PC-3 (cell line): ENCODE measurements at regions not wholly inside any gene's neighbourhood (a gene's known extent, or its start where the extent isn't known, plus 50 kb on each side); places are given as distances from the start of the nearest gene placed in this dataset.

ENCODE experiments used
- ATAC-seq: fragments of 200-7000 bp; cut with Tn5 transposase; 2 replicates; pipeline ENCODE4 v1.9.1; 2020; ENCODE audit warnings: mild to moderate bottlenecking, moderate library complexity
- BruUV-seq: library from RNA; stranded (reverse); fragments of 400-500 nt; replicated peaks from 2 replicates; lab custom pipeline; 2021; lab: Mats Ljungman, UMichigan
- CTCF ChIA-PET: fragments of 300-600 bp; sonication (Branson Sonifier 250); formaldehyde crosslinking; loops from one replicate; lab custom pipeline; 2022; ENCODE audit warnings: antibody characterized with exemption; lab: Charles Lee
- POLR2A ChIA-PET: fragments of 300-600 bp; sonication (Branson Sonifier 250); formaldehyde crosslinking; loops from one replicate; lab custom pipeline; 2022; ENCODE audit warnings: antibody characterized with exemption; ENCODE audit not compliant: unreplicated experiment; lab: Charles Lee
- DNase-seq: peaks from one replicate; pipeline ENCODE4 v3.0.0-alpha.2; 2015
- H2AFZ ChIP-seq: fragments of 300-600 bp; sonication (generic); 2 replicates; pipeline ENCODE4 v1.6.0; 2016; ENCODE audit warnings: antibody characterized with exemption, low read length
- H3F3A ChIP-seq: fragments of 300-600 bp; sonication (generic); one replicate; pipeline ENCODE4 v1.6.0; 2017; ENCODE audit warnings: antibody characterized with exemption, low read length, control low read depth, mild to moderate bottlenecking; ENCODE audit not compliant: unreplicated experiment
- H3K27ac ChIP-seq: fragments of 300-600 bp; sonication (generic); 2 replicates; pipeline ENCODE4 v1.5.1; 2016; ENCODE audit warnings: mild to moderate bottlenecking, low read length
- H3K27me3 ChIP-seq: fragments of 300-600 bp; sonication (generic); 2 replicates; pipeline ENCODE4 v1.6.1; 2016; ENCODE audit warnings: low read length, mixed read lengths
- H3K36me3 ChIP-seq: fragments of 300-600 bp; sonication (generic); 2 replicates; pipeline ENCODE4 v1.6.1; 2016; ENCODE audit warnings: low read depth, mixed run types, low read length, mixed read lengths
- H3K4me1 ChIP-seq: fragments of 300-600 bp; sonication (generic); 2 replicates; pipeline ENCODE4 v1.5.1; 2016; ENCODE audit warnings: low read length; ENCODE audit not compliant: insufficient read depth
- H3K4me2 ChIP-seq: fragments of 300-600 bp; sonication (generic); 2 replicates; pipeline ENCODE4 v1.6.0; 2016; ENCODE audit warnings: low read length
- H3K4me3 ChIP-seq: fragments of 300-600 bp; sonication (generic); 2 replicates; pipeline ENCODE4 v1.5.1; 2016; ENCODE audit warnings: mild to moderate bottlenecking, low read length, mixed read lengths
- H3K79me2 ChIP-seq: fragments of 300-600 bp; sonication (generic); 2 replicates; pipeline ENCODE4 v1.6.1; 2017; ENCODE audit warnings: low read length, mixed read lengths
- H3K9ac ChIP-seq: fragments of 300-600 bp; sonication (generic); 2 replicates; pipeline ENCODE4 v1.6.0; 2016; ENCODE audit warnings: mild to moderate bottlenecking, low read length
- H3K9me2 ChIP-seq: fragments of 300-600 bp; sonication (generic); replicated peaks from 2 replicates; pipeline ENCODE4 v1.6.1; 2016; ENCODE audit warnings: mixed run types, low read length, mixed read lengths
- H3K9me3 ChIP-seq: fragments of 300-600 bp; sonication (generic); 2 replicates; pipeline ENCODE4 v1.6.1; 2016; ENCODE audit warnings: low read length, mixed read lengths
- H4K20me1 ChIP-seq: fragments of 300-600 bp; sonication (generic); 2 replicates; pipeline ENCODE4 v1.6.1; 2016; ENCODE audit warnings: low read length, mixed read lengths
- EZH2 ChIP-seq: fragments of 300-600 bp; sonication (generic); IDR thresholded peaks from one replicate; pipeline ENCODE4 v1.6.1; 2017; ENCODE audit warnings: antibody characterized with exemption, mild to moderate bottlenecking, low read length; ENCODE audit not compliant: unreplicated experiment
- EZH2phosphoT487 ChIP-seq: fragments of 300-600 bp; sonication (generic); IDR thresholded peaks from 2 replicates; pipeline ENCODE4 v1.6.1; 2018; ENCODE audit warnings: mild to moderate bottlenecking, antibody characterized with exemption, low read length, borderline replicate concordance
- intact Hi-C: fragments of 100-400 bp; cut with micrococcal nuclease; formaldehyde crosslinking; loops from 2 replicates; pipeline ENCODE4 v1.9.0; 2023
- TF ChIP-seq, protein P1 (sequence below): fragments of 300-600 bp; sonication (generic); conservative IDR thresholded peaks from 2 replicates; pipeline ENCODE4 v1.5.1; 2017; ENCODE audit warnings: antibody characterized with exemption, low read depth, mild to moderate bottlenecking, low read length

DNA sequence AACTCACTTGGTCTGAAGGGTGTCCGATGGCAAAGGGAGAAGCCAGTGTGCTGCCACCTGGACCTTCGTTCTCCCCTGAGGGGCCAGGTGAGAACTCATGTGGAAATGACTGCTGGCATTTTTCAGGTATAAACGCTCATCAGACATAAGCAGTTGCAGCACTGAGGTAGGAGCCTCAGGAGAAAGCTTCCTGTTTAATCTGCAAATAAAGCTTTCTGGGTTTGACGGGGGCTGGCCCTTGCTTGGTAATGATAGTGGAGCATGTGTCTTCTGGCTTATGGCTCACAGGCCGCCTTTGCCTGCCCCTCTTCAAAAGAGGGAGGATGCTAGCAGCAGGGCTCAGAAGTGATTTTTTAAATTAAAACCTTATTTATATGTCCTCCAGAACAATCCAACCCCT is 122.1 kb upstream of the SLC24A3 start:
- Histone ChIP-seq H3F3A (no peaks in the 10 kb centered on the region), H2AFZ (no peak overlapping the region), H4K20me1 (no peaks in the 10 kb centered on the region), H3K4me3 (no peak overlapping the region), H3K9me3 (no peaks in the 10 kb centered on the region), H3K79me2 (no peaks in the 10 kb centered on the region), H3K4me1 (peaks cover 7% of the 10 kb centered on the region), H3K4me2 (no peak overlapping the region), H3K36me3 (no peaks in the 10 kb centered on the region), H3K27me3 (no peaks in the 10 kb centered on the region), H3K9ac (no peak overlapping the region), H3K9me2 (no peaks in the 10 kb centered on the region), H3K27ac (no peak overlapping the region)
- ChIA-PET POLR2A (no interaction called here), CTCF (no interaction called here)
- DNase-seq (no peak), ATAC-seq (no peak)
- TF ChIP-seq EZH2phosphoT487, result no peak
- TF ChIP-seq, protein P1, sequence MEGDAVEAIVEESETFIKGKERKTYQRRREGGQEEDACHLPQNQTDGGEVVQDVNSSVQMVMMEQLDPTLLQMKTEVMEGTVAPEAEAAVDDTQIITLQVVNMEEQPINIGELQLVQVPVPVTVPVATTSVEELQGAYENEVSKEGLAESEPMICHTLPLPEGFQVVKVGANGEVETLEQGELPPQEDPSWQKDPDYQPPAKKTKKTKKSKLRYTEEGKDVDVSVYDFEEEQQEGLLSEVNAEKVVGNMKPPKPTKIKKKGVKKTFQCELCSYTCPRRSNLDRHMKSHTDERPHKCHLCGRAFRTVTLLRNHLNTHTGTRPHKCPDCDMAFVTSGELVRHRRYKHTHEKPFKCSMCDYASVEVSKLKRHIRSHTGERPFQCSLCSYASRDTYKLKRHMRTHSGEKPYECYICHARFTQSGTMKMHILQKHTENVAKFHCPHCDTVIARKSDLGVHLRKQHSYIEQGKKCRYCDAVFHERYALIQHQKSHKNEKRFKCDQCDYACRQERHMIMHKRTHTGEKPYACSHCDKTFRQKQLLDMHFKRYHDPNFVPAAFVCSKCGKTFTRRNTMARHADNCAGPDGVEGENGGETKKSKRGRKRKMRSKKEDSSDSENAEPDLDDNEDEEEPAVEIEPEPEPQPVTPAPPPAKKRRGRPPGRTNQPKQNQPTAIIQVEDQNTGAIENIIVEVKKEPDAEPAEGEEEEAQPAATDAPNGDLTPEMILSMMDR, result no peak
- no peak for TF ChIP-seq EZH2
- no TSS peak for BruUV-seq
- intact Hi-C loops, result no loop called here

DNA sequence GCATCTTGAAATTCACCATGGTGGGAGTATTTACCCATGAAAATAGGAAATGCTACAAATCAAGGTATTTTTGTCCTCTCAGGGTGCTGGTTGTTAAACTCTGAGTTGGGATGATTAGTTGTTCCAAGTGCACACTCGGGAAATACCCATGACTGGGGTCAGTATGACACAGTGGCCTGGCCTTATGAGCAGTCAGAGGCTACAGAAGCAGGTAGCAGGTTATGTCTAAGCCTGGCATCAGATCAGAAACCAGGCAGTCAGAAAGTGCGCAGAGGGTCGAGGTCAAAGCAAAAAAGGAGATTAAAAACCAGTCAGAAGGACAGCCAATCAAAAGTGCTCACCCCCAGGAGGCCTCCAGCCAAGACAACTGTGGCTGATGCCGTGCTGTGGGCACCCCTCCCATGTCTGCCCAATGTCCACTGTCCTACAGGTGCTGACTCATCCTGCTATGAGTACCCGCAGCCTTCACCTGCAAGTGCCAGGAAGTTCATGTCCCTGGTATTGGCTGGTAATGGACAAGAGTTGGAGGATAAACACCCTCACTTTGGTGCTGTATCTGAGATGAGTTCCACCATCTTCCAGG is 117.4 kb upstream of the SLC24A3 start:
- Histone ChIP-seq H3K27ac (peak overlapping the region; percentile 50), H3K79me2 (no peaks in the 10 kb centered on the region), H3K9me3 (no peaks in the 10 kb centered on the region), H4K20me1 (no peaks in the 10 kb centered on the region), H3K9me2 (no peaks in the 10 kb centered on the region), H3K4me2 (0 out of 2 replicates have a peak overlapping the region, but pooled peaks have one; percentile 2), H3K4me3 (no peak overlapping the region), H3K9ac (no peak overlapping the region; the same call in 1 of the 2 replicates), H3K27me3 (no peaks in the 10 kb centered on the region), H2AFZ (peak overlapping the region; percentile 29; the same call in 1 of the 2 replicates), H3K36me3 (no peaks in the 10 kb centered on the region), H3K4me1 (peaks cover 32% of the 10 kb centered on the region), H3F3A (no peaks in the 10 kb centered on the region)
- ChIA-PET CTCF (no interaction called here), POLR2A (no interaction called here)
- TF ChIP-seq EZH2phosphoT487 (no peak), EZH2 (no peak)
- TF ChIP-seq, protein P1, result no peak
- intact Hi-C loops, result no loop called here
- ATAC-seq (no peak), DNase-seq (peak; percentile 59)
- no TSS peak for BruUV-seq

DNA sequence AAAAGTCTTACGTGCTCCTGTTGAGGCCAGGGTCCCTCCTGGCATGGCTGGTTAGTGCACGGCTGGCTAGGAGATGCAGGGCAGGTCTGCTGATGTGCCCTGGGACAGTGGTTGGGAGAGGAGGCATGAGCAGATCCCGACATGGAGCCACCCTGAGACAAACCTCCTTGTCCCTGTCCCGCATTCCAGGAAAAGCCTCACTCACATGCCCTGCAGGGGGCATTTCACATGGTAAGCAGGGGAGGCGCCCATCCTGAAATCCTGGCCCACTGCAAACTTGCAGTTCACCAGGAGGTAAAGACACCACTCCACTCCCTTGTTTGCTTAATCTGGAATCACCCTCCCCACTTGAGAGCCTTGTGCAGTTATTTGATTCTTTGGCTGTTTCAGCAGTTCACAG is 116.7 kb upstream of the SLC24A3 start:
- no peak for ATAC-seq
- Histone ChIP-seq H3K79me2 (no peaks in the 10 kb centered on the region), H3K4me1 (peaks cover 38% of the 10 kb centered on the region), H3K27me3 (no peaks in the 10 kb centered on the region), H3K36me3 (no peaks in the 10 kb centered on the region), H3K27ac (peak overlapping the region; percentile 50), H3K4me2 (no peak overlapping the region), H3K9ac (peak overlapping the region; percentile 4; the same call in 1 of the 2 replicates), H3K9me3 (no peaks in the 10 kb centered on the region), H3F3A (no peaks in the 10 kb centered on the region), H4K20me1 (no peaks in the 10 kb centered on the region), H2AFZ (peak overlapping the region; percentile 29), H3K9me2 (no peaks in the 10 kb centered on the region), H3K4me3 (no peak overlapping the region)
- ChIA-PET POLR2A (no interaction called here), CTCF (no interaction called here)
- peak; percentile 37 for DNase-seq
- no peak for TF ChIP-seq EZH2phosphoT487
- TF ChIP-seq, protein P1, result peak; percentile 28; the same call in 1 of the 2 replicates
- no peak for TF ChIP-seq EZH2
- BruUV-seq, result no TSS peak
- intact Hi-C loops, result no loop called here
